ENCODE measurements at regions not wholly inside any gene's neighbourhood (a gene's known extent, or its start where the extent isn't known, plus 50 kb on each side); places are given as distances from the start of the nearest gene placed in this dataset.
"Not testable (repeated sequence)": the region's sequence is repeated elsewhere in the genome, so short reads cannot be mapped to it uniquely, and the experiment has no call there.

DNA sequence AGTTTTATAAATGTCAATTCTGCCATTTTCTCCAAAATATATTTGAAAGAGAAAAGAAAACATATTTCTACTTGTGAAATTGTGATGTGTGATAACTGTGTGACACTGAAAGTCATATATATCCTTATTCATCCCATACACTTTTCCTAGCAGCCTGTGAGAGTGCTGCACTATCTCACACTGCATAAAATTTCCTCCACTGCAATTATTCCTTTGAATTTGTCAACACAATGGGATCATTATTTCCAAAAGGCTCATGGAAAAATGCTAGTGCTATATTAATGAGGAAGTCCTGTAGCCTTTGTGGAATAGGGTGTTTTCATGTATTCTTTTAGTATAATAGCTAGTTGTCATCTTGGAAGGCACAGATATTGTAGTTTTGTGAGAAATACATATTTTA is 504.1 kb downstream of the RPL10L start:
- Mint-ChIP-seq H3K36me3 (ENCODE audit: low read depth) (no peaks in the 10 kb centered on the region), H3K27ac (no peak overlapping the region), H3K4me1 (ENCODE audit: low read depth) (no peaks in the 10 kb centered on the region), H3K9me3 (peaks cover 15% of the 10 kb centered on the region), H3K4me3 (no peak overlapping the region), H3K27me3 (ENCODE audit: low read depth) (no peaks in the 10 kb centered on the region)
- DNase-seq = no peak
- CTCF ChIA-PET = no interaction called here
- intact Hi-C loops (cut with micrococcal nuclease) = no loop called here

DNA sequence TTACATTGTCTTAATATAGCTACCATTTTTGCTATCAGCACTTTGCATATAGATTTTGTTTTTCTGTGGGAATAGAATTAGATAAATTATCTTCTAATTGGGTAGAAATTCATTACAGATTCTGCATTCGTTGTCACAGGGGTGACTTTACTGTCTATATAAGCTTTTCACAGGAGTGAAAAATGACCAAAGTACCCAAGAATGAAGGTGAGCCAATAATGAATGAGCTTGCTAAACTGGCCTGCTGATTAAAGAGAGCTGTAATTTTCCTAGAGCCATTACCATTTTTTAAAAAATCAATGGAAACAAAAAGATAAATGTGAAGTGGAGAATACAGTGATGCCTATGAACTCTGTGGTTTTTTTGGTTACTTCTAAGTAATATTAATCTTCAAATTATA is 504.6 kb downstream of the RPL10L start:
- peaks cover 15% of the 10 kb centered on the region for H3K9me3 Mint-ChIP-seq
- CTCF ChIA-PET = interaction anchor here (0.8 kb wide), 1 partner anchor 13 kb away, joined by 6 read pairs; no protein-coding TSS in a partner anchor
- H3K4me3 Mint-ChIP-seq = no peak overlapping the region
- no peak overlapping the region for H3K27ac Mint-ChIP-seq
- no peak for DNase-seq
- no peaks in the 10 kb centered on the region for H3K27me3 Mint-ChIP-seq (ENCODE audit: low read depth)
- no peaks in the 10 kb centered on the region for H3K4me1 Mint-ChIP-seq (ENCODE audit: low read depth)
- H3K36me3 Mint-ChIP-seq (ENCODE audit: low read depth) = no peaks in the 10 kb centered on the region
- intact Hi-C loops (cut with micrococcal nuclease) = no loop called here

DNA sequence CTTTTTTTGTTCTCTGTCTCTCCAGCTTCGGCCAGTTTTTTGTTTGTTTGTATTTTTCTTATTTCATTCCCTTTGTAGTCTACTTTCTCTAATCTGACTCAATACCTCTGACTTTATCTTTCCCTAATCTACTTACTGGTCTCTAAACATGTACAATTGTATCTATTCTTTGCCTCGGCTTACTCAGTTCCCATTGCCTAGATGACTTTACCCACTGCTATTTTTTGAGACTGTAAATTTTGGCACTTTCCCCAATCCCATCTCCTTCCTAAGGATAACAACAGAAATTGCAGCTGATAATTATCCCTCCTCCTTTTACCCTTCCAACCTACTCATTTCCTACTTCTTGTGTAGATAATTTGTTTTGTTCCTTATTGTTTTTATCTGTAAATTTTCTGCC is 511.1 kb downstream of the RPL10L start:
- intact Hi-C loops (cut with micrococcal nuclease) = no loop called here
- CTCF ChIA-PET = no interaction called here
- H3K4me3 Mint-ChIP-seq = no peak overlapping the region
- no peaks in the 10 kb centered on the region for H3K27me3 Mint-ChIP-seq (ENCODE audit: low read depth)
- H3K27ac Mint-ChIP-seq = no peak overlapping the region
- no peaks in the 10 kb centered on the region for H3K36me3 Mint-ChIP-seq (ENCODE audit: low read depth)
- DNase-seq = no peak
- no peaks in the 10 kb centered on the region for H3K4me1 Mint-ChIP-seq (ENCODE audit: low read depth)
- H3K9me3 Mint-ChIP-seq = peaks cover 3% of the 10 kb centered on the region

DNA sequence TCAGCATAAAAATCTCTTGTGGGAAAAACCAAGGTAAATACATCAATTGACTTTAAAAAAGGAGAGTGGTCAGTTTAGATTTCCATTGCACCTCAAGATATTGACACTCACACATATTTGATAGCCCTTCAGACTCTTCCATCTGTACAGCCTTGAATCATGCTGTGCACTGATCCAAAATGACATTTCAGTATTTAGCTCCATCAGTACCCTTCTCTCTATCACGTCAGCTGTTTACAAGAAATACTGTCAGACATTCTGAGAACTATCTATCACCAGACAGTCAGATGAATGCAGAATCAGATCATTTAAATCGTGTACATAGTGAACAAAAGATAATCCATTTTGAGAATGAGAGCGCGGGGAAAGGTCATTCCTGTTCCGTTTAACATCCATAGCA is 511.9 kb downstream of the RPL10L start:
- DNase-seq = no peak
- no peaks in the 10 kb centered on the region for H3K36me3 Mint-ChIP-seq (ENCODE audit: low read depth)
- CTCF ChIA-PET = no interaction called here
- H3K27ac Mint-ChIP-seq = no peak overlapping the region
- H3K4me1 Mint-ChIP-seq (ENCODE audit: low read depth) = no peaks in the 10 kb centered on the region
- intact Hi-C loops (cut with micrococcal nuclease) = no loop called here
- H3K4me3 Mint-ChIP-seq = no peak overlapping the region
- H3K27me3 Mint-ChIP-seq (ENCODE audit: low read depth) = no peaks in the 10 kb centered on the region
- H3K9me3 Mint-ChIP-seq = peaks cover 3% of the 10 kb centered on the region

DNA sequence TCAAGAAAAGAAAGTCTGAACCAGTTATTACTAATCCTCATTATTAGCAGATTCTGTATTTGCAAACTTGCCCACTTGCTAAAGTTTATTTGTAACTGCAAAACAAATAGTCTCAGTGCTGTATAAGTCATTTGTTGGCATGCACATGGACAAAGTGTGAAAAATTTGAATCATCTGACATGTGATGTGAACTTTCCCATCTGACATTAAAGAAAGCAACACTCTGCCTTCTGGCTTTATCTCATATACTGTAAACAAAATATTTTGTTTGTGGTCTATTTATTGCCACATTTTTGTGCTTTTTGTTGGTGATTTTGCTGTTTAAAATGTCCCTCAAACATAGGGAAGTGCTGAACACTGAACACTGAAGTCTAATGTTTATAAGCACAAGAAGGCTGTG is 513.8 kb downstream of the RPL10L start:
- intact Hi-C loops (cut with micrococcal nuclease) = no loop called here
- no peak overlapping the region for H3K4me3 Mint-ChIP-seq
- H3K27me3 Mint-ChIP-seq (ENCODE audit: low read depth) = no peaks in the 10 kb centered on the region
- H3K4me1 Mint-ChIP-seq (ENCODE audit: low read depth) = no peaks in the 10 kb centered on the region
- no peak for DNase-seq
- no peak overlapping the region for H3K27ac Mint-ChIP-seq
- peaks cover 6% of the 10 kb centered on the region for H3K9me3 Mint-ChIP-seq
- CTCF ChIA-PET = no interaction called here
- no peaks in the 10 kb centered on the region for H3K36me3 Mint-ChIP-seq (ENCODE audit: low read depth)

DNA sequence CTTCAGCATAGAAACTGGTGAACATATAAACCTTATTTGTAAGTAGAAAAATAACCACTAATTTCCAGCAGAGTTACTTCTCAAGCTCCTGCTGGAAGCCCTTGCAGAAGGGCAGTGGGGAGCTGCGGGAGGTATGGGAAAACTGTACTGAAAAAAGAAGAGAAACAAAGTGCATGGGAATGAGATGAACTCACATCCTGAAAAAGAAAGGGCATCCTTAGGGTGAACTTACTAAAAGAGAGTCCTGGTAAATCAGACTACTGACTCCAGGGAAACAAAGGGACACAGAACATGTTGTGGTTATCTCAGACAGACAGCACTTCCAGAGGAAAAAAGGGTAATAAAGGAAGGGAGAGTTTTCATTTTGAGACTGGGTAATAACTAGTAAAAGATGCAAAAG is 515.1 kb downstream of the RPL10L start:
- Mint-ChIP-seq H3K27ac (no peak overlapping the region), H3K4me1 (ENCODE audit: low read depth) (no peaks in the 10 kb centered on the region), H3K9me3 (peaks cover 6% of the 10 kb centered on the region), H3K27me3 (ENCODE audit: low read depth) (no peaks in the 10 kb centered on the region), H3K36me3 (ENCODE audit: low read depth) (no peaks in the 10 kb centered on the region), H3K4me3 (no peak overlapping the region)
- intact Hi-C loops (cut with micrococcal nuclease) = no loop called here
- no peak for DNase-seq
- CTCF ChIA-PET = no interaction called here

DNA sequence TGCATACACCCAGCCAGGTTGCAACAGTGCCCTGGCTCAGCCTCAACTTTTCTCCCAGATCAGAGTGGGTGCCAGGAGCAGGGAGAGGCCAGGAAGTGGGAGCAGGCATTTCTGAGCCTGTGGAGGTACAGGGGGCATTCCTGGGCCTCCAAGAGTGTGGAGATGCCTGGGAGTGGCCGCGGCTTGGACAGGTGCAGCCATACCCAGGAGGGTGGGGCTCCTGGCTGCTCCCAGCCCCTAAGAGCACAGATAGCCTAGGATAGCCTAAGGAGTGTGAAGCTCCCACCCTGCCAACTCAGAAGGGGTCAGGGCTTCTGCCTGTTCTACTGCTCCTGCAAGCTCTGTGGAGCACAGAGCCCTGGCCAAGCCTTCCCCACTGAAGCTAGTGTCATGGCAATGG is 543.4 kb downstream of the RPL10L start:
- CTCF ChIA-PET = no interaction called here
- no peak overlapping the region for H3K4me3 Mint-ChIP-seq
- H3K27me3 Mint-ChIP-seq (ENCODE audit: low read depth) = no peaks in the 10 kb centered on the region
- no peak for DNase-seq
- peaks cover 13% of the 10 kb centered on the region for H3K9me3 Mint-ChIP-seq
- H3K4me1 Mint-ChIP-seq (ENCODE audit: low read depth) = no peaks in the 10 kb centered on the region
- no peak overlapping the region for H3K27ac Mint-ChIP-seq
- no peaks in the 10 kb centered on the region for H3K36me3 Mint-ChIP-seq (ENCODE audit: low read depth)
- intact Hi-C loops (cut with micrococcal nuclease) = no loop called here

DNA sequence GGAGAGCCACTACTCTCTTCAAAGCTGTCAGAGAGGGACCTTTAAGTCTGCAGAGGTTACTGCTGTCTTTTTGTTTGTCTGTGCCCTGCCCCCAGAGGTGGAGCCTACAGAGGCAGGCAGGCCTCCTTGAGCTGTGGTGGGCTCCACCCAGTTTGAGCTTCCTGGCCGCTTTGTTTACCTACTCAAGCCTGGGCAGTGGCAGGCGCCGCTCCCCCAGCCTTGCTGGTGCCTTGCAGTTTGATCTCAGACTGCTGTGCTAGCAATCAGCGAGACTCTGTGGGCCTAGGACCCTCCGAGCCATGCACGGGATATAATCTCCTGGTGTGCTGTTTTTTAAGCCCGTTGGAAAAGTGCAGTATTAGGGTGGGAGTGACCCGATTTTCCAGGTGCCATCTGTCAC is 550.7 kb downstream of the RPL10L start:
- H3K4me3 Mint-ChIP-seq; H3K27ac Mint-ChIP-seq; H3K4me1 Mint-ChIP-seq (ENCODE audit: low read depth); DNase-seq; intact Hi-C loops (cut with micrococcal nuclease); H3K27me3 Mint-ChIP-seq (ENCODE audit: low read depth); CTCF ChIA-PET; H3K36me3 Mint-ChIP-seq (ENCODE audit: low read depth); H3K9me3 Mint-ChIP-seq: not testable (repeated sequence)

DNA sequence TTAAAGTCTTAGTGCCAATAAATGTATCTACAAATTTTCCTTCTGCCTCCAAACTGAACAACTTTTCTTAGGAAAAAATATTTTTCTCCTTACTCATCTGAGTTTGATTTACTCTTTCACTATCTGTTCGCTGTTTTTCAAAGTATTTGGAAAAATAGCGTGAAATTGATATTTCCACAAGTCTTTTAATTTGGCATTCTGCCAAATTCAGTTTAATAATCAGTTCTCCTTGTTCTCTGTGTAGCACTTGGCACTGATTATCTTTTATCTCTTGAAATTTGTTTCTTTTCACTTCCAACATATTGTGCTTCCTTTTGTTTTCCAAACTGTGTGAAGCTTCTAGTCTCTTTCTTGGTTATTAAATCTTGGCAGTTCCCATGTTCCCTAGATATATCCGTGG is 559.8 kb downstream of the RPL10L start:
- Mint-ChIP-seq H3K27ac (no peak overlapping the region), H3K9me3 (peaks cover 2% of the 10 kb centered on the region), H3K27me3 (ENCODE audit: low read depth) (no peaks in the 10 kb centered on the region), H3K4me1 (ENCODE audit: low read depth) (no peaks in the 10 kb centered on the region), H3K4me3 (no peak overlapping the region), H3K36me3 (ENCODE audit: low read depth) (no peaks in the 10 kb centered on the region)
- intact Hi-C loops (cut with micrococcal nuclease) = no loop called here
- DNase-seq = no peak
- CTCF ChIA-PET = no interaction called here

DNA sequence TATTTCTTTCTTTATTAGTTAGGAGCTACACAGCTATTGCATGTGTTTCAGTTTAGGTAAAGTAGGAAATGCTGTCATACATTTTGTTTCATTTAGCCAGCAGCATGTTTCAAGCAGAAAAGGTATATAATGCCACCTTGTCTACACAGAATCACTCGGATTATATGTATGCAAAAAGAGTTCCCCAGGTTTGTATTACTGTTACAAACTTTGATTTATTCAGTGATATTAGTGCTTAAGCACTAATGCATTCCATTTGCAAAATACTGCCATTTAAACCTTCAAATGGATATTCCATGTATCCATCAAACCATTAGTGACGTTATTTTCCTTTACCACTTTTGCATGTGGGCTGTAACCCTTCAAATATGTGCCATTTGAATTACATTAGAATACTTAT is 564.0 kb downstream of the RPL10L start:
- CTCF ChIA-PET = no interaction called here
- no peak overlapping the region for H3K27ac Mint-ChIP-seq
- no peaks in the 10 kb centered on the region for H3K36me3 Mint-ChIP-seq (ENCODE audit: low read depth)
- no peak overlapping the region for H3K4me3 Mint-ChIP-seq
- no peaks in the 10 kb centered on the region for H3K27me3 Mint-ChIP-seq (ENCODE audit: low read depth)
- DNase-seq = no peak
- no peaks in the 10 kb centered on the region for H3K4me1 Mint-ChIP-seq (ENCODE audit: low read depth)
- no peaks in the 10 kb centered on the region for H3K9me3 Mint-ChIP-seq
- intact Hi-C loops (cut with micrococcal nuclease) = no loop called here

DNA sequence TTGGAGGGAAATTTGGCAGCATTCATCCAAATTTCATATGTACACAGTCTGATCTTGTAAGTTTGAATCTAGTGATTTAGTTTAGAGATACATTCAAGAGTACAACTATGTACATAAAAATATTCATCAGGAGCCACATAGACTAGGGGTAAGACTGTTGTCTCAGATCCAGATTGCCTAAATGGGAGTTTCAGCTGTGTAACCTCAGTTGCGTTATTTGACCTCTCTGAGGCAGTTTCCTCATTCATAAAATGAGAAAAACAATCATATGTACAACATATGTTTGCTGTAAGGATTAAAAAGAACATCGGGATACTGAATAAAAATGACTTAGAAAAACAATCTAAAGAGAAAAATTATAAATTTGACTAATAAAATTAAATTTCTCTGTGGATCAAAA is 577.5 kb downstream of the RPL10L start:
- no peak for DNase-seq
- CTCF ChIA-PET = no interaction called here
- Mint-ChIP-seq H3K36me3 (ENCODE audit: low read depth) (no peaks in the 10 kb centered on the region), H3K4me3 (no peak overlapping the region), H3K9me3 (peaks cover 2% of the 10 kb centered on the region), H3K4me1 (ENCODE audit: low read depth) (no peaks in the 10 kb centered on the region), H3K27me3 (ENCODE audit: low read depth) (no peaks in the 10 kb centered on the region), H3K27ac (no peak overlapping the region)
- intact Hi-C loops (cut with micrococcal nuclease) = no loop called here

DNA sequence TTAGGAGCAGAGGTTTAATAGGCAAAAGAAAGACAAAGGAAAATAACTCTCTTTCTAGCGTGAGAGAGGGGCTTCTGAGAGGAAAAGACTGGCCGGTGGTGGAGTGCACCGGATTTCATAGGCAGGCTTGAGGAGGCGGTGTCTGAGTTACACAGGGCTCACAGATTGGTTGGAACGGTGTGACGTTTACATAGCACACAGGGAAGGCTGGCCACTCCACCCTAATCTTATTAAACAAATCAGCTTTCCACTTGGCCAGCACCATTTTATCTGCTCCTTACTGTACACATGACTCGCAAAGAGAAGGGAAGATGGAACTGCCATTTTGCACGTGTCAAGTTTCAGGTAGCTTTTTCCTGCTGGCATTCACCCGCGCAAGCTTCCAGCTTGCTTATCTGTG is 587.7 kb downstream of the RPL10L start:
- CTCF ChIA-PET = no interaction called here
- H3K27me3 Mint-ChIP-seq (ENCODE audit: low read depth) = no peaks in the 10 kb centered on the region
- intact Hi-C loops (cut with micrococcal nuclease) = no loop called here
- no peak overlapping the region for H3K27ac Mint-ChIP-seq
- H3K9me3 Mint-ChIP-seq = peaks cover 9% of the 10 kb centered on the region
- DNase-seq = no peak
- no peaks in the 10 kb centered on the region for H3K36me3 Mint-ChIP-seq (ENCODE audit: low read depth)
- H3K4me1 Mint-ChIP-seq (ENCODE audit: low read depth) = no peaks in the 10 kb centered on the region
- no peak overlapping the region for H3K4me3 Mint-ChIP-seq

DNA sequence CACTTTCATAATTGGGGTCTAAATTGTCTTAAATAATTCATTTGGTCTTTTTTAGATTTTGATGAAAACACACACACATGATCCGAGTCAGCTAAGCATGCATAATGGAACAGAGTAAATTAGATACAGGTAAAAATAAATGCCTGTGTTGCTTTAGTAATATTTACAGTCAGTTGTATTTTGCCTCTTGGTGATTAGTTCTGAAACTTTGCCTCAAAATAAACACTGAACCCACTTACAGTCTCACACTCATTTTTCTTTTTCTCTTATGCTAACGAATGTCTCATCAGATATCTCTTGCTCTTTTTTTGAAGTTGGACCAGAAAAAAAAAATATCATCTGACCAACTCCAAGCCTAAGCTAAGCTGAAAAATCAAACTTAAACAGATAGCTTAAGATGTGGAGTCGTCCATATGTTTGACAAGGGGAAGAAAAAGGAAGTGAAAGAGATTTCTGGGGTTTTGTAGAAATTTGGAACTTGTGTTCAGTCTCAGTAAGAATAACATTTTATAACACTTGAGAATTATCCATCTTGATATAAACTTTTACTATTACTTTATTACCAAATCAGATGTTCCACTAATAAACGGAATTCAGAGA is 592.5 kb downstream of the RPL10L start:
- DNase-seq = no peak
- CTCF ChIA-PET = no interaction called here
- H3K36me3 Mint-ChIP-seq (ENCODE audit: low read depth) = no peaks in the 10 kb centered on the region
- H3K4me1 Mint-ChIP-seq (ENCODE audit: low read depth) = no peaks in the 10 kb centered on the region
- H3K27ac Mint-ChIP-seq = no peak overlapping the region
- H3K4me3 Mint-ChIP-seq = no peak overlapping the region
- intact Hi-C loops (cut with micrococcal nuclease) = no loop called here
- H3K27me3 Mint-ChIP-seq (ENCODE audit: low read depth) = no peaks in the 10 kb centered on the region
- peaks cover 8% of the 10 kb centered on the region for H3K9me3 Mint-ChIP-seq

DNA sequence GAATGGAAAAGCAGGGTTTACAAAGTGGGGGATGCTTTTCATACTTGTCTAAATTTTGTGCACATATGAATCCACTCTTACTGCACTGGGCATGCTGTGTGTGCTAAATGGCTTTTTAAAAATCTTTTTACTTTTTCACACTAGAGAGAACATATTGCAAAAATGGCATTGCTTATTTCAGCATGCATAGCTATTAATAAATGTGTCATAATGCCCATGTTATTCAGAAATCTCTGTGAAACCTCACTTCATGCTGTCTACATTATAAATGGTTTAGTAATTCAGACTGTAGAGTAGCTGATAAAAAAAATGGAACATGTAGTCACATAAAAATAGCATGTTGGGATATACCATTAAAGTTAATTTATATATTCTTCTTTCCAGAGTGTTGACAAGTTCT is 593.8 kb downstream of the RPL10L start:
- CTCF ChIA-PET = no interaction called here
- no peak overlapping the region for H3K4me3 Mint-ChIP-seq

More for the DNA sequence above, 593.8 kb downstream of the RPL10L start:
- Mint-ChIP-seq H3K27me3 (ENCODE audit: low read depth) (no peaks in the 10 kb centered on the region), H3K9me3 (peaks cover 6% of the 10 kb centered on the region), H3K36me3 (ENCODE audit: low read depth) (no peaks in the 10 kb centered on the region), H3K4me1 (ENCODE audit: low read depth) (no peaks in the 10 kb centered on the region), H3K27ac (no peak overlapping the region)
- DNase-seq = no peak
- intact Hi-C loops (cut with micrococcal nuclease) = no loop called here
